HPDE6-E6E7 (cell line): ENCODE measurements at regions not wholly inside any gene's neighbourhood (a gene's known extent, or its start where the extent isn't known, plus 50 kb on each side); places are given as distances from the start of the nearest gene placed in this dataset.

Source experiments
- DNase-seq: peaks from one replicate; pipeline ENCODE4 v3.0.0; 2011; ENCODE audit warnings: missing footprints; ENCODE audit errors: extremely low spot score

DNA sequence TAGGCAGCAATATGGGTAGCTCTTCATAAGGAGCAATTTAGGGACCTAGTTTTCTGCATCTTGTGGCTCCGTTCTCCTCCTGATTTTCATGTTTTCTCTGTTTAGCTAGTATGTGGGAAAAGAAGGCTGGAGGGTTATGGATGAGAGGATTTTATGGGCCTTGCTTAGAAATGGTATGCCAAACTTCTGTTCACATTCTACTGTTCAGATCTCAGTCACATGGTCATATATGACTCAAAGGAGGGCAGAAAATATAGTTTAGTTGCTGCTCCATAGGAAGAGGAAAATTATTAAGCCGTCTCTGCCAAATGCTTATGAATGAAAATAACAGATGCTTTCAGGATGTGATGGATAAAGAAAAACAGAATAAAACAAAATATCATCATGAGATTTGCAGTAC lies 361.8 kb upstream of the CWC22 start:
- no peak for DNase-seq

- DNase-seq, result no peak
These were observed 360.7 kb upstream of the CWC22 start for GRCh38 chr2:180367815-180368214.

DNA sequence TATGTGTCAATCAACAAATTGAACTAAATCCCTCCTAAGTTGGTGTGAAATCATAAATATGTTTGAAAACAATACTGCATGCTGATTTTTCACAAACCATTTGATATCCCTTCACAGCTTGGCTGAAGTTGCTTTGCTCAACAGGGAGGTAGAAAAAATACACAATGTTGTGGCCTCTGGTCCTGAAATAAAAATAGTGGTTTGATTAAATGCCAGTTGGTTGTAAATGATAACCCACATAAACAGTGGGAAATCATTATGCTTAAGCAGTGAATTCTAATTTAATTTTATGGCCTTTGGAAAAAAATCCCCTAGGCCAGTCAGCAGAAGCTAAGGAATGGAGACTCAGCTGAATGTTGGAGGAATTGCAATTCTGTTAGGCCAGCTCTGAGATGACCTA lies 359.4 kb upstream of the CWC22 start:
- no peak for DNase-seq

- no peak for DNase-seq
These were observed 357.6 kb upstream of the CWC22 start for GRCh38 chr2:180364719-180365118.

DNA sequence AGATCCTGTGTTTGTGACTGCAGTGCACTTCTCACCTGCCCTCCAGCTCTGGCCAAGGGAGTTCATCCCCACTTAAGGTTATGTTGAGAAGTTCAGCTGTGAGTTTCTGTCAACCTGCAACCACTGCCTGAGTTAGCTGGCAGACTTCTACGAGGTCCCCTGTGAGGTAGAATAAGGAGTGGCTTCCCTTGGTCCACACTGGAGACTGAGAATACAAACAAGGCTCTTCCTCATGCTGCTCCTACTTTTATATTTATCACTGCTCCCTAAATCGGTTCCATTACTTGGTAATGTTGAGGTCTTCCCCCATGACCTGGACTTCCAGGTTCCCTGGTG lies 353.2 kb upstream of the CWC22 start:
- DNase-seq, result no peak

GRCh38 chr2:180359522-180360282 lies 352.6 kb upstream of the CWC22 start:
- peak; percentile 11 for DNase-seq

- no peak for DNase-seq
These were observed 351.4 kb upstream of the CWC22 start for GRCh38 chr2:180358458-180358857.

- DNase-seq, result no peak
These were observed 349.6 kb upstream of the CWC22 start for GRCh38 chr2:180356676-180357075.

GRCh38 chr2:180352620-180353019 lies 345.5 kb upstream of the CWC22 start:
- no peak for DNase-seq

GRCh38 chr2:180349809-180350208 lies 342.7 kb upstream of the CWC22 start:
- no peak for DNase-seq

GRCh38 chr2:180343528-180344345 lies 336.6 kb upstream of the CWC22 start:
- no peak for DNase-seq

DNA sequence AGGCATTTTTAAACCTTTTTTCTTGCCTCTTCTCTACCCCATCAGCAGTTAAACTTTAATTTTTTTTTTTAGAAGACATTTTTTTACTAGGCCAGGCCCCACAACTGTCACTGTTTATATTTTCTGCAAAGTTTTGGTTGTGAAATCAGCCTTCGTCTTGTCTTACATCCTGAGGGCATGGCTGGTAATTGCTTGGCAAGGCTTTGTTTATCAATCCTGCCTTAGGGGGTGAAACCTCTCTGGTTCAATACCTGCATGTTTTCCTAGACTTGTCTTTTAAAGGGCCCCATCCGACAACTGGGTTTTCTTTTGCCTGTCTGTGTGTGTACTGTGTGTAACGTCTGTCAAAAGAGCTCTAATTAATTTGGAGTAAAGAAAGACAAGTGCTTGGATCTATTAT lies 330.0 kb upstream of the CWC22 start:
- DNase-seq, result no peak

DNA sequence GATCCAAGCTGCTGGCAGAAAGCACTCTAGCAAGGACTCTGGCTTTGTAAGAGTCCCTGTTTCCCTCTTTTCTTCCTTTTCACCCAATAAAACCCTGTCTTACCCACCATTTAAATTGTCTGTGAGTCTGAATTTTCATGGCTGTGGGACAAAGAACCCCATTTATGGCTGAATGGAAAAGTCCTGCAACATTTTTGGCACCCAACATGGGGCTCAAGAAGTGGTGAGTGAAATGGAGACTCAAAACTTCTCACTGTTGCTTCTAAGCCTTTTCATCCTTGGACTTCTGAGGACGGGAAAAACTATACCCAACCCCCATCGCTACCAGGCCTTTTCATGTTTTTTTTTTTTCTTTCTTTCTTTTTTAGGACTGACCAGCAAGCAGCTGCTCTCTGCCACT lies 329.5 kb upstream of the CWC22 start:
- DNase-seq, result no peak

- no peak for DNase-seq
These were observed 327.4 kb upstream of the CWC22 start for GRCh38 chr2:180334514-180334913.

DNA sequence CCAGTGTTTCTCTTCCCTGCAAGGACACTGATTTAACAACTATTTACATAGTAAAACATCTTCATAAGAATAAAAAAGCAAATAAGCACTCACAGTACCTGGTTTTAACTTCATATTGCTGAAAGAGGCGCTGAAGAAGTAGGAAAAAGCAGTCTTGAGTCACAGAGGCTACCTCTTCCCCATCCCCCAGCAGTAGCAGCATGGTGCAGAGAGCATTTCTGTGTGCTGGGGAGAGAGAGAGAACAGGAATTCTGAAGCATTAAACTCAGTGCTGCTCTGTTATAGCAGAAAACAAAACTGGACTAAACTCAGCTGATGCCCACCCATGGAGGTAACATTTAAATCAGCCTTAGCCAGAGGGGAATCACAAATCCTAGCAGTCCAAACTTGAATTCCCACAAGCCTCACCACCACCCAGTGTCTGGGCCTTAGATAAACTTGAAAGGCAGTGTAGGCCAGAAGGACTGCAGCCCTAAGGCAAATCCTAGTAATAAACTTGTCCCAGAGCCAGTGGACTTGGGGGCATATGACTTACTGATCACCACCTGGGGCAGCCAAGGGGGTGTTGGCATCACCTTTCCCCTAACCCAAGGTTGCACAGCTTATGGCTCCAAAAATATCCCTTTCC lies 321.8 kb upstream of the CWC22 start:
- DNase-seq, result no peak

DNA sequence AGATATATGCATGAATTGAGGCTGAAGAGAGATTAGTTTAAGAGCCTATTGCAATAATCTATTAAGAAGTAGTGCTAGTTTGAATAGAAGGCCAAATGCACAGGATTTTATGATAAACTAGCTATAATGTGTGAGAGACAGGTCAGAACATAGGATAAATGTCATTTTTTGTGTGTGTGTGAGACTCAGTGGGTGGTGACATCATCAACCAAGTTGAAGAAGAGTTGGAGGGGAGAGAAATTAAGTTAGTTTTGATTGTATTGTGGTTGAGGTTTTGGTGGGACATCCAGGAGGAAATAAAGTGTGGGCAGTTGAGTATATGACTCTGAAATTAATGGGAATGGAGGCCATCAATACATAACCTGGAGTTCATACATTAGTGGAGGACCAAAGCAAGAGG lies 320.1 kb upstream of the CWC22 start:
- no peak for DNase-seq

DNA sequence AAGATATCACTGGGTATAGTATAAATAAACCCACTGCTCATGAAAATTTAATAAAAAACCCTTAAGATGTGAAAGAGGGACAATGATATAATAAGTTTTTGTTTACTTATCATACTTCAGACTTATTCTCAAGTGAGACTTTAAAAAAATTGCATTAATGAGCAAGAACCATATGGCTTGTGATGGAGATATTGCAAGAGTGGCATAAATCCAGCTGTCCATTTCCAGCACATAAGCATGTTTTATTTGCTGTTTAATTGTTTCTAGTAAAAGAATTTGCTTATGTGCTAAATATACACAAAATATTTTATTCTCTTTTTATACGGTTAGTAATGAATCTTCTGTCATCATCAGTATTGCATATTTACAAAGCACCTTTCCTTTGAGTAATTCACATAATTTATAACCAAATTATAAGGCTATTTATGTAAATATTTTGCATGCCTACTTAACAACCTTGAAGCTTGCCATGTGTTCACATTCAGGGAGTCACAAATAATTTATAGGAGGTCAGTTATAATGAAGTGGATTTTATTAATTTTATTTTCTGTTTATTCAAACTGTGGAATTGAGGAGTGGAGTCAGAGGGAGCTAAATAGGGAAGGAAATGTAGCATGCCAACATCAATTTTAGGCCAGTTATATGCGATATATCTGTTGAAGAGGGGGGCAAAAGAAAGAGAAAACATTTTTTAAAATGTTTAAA lies 318.5 kb upstream of the CWC22 start:
- DNase-seq, result no peak

DNA sequence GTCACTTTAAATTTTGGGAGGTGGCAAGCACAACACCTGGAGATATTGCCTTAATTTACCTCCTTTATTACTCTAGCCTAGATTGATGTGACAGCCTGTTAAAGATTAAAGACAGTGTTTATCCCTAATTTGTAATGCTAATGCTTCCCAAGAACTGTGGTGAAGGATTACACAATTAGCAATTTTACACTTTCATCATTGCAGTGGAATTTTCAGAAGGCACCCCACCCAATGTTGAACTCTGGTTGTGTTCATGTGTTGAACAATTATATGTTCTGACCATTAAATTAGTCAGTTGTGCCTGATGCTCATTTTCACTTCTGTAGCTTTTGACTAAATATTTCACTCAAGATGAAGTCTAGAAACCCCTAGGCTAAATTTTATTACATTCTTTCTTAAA lies 317.1 kb upstream of the CWC22 start:
- DNase-seq, result no peak

GRCh38 chr2:180322781-180323180 lies 315.7 kb upstream of the CWC22 start:
- peak; percentile 4 for DNase-seq

DNA sequence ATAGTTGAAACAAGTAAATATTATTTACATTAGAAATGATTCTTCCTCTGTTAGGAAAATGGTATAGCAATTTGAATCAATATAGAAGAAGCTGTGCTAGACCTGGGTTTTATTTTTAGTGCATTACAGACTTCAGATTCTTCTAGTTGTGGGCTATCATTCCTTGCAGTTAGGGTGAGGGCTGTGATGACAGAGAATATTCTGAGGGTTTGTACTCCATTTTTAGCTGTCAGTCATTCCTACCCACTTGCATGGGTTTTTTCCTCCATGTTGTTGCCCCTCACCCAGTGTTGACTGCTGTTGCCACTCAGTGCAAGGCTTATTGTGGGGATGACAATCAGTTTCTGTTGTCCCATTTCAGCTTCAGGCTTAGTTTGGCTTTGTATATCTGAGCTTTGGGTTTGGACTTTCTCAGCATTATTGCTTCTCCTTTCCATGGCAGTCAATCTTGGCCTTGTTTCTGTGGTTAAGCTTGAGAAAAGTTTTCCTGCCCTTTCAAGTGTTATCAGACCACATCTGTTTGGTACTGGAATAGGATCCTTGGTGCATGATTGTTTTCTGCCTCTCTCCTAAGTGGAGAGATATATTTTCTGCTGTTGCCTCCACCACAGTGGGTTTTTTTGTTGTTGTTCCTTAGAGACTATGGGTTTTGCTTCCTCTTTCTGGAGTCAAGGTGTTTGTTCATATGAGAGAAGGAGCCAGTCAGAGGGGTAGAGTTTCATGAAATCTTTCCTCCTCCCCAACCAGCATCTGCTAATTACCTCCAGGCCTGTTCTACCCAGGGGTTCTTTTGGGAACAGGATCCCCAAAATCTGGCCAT lies 312.7 kb upstream of the CWC22 start:
- DNase-seq, result no peak

GRCh38 chr2:180314086-180314485 lies 307.0 kb upstream of the CWC22 start:
- no peak for DNase-seq
